H1 (cell line): ENCODE measurements at regions not wholly inside any gene's neighbourhood (a gene's known extent, or its start where the extent isn't known, plus 50 kb on each side); places are given as distances from the start of the nearest gene placed in this dataset.

ENCODE experiments used
- CTCF ChIP-seq, 3 experiments: IDR thresholded peaks; 1 replicate in 2 of 3; 2 replicates in 1 of 3; pipeline versions ENCODE4 v1.5.1 to v1.6.1; 2011; ENCODE audit warnings: low read length in 3 of 3, mild to moderate bottlenecking in 3 of 3, inconsistent platforms in 2 of 3, low read depth in 1 of 3, moderate library complexity in 1 of 3; ENCODE audit not compliant: insufficient read depth in 1 of 3; ENCODE audit errors: control extremely low read depth in 1 of 3
- POLR2AphosphoS5 ChIP-seq: IDR thresholded peaks from 2 replicates; pipeline ENCODE4 v1.6.1; 2011; ENCODE audit warnings: low read depth, low read length
- RAD21 ChIP-seq, 2 experiments: IDR thresholded peaks in 1 of 2; conservative IDR thresholded peaks in 1 of 2; 2 replicates each; pipeline ENCODE4 v1.6.1; 2011; ENCODE audit warnings: low read depth in 2 of 2, low read length in 2 of 2, improper control_type of control experiment in 1 of 2, inconsistent platforms in 1 of 2, mild to moderate bottlenecking in 1 of 2, moderate library complexity in 1 of 2
- SP2 ChIP-seq: IDR thresholded peaks from 2 replicates; pipeline ENCODE4 v1.6.1; 2012; ENCODE audit warnings: mild to moderate bottlenecking, low read length, inconsistent platforms

GRCh38 chr22:34620161-34620560 is 445.8 kb upstream of the ISX start:
- TF ChIP-seq SP2 (no peak), RAD21 (IDR thresholded peaks at IDR 0.05 in 1 of 2, conservative IDR thresholded peaks at IDR 0.05 in 1 of 2; ENCODE audit: low read depth in 2 of 2, low read length in 2 of 2) (no peak), POLR2AphosphoS5 (no peak), CTCF (IDR thresholded peaks at IDR 0.05; ENCODE audit: control extremely low read depth in 1 of 3, insufficient read depth in 1 of 3, low read depth in 1 of 3, low read length in 3 of 3) (no peak)
